Kidney epithelial cell (primary cell): ENCODE measurements at regions not wholly inside any gene's neighbourhood (a gene's known extent, or its start where the extent isn't known, plus 50 kb on each side); places are given as distances from the start of the nearest gene placed in this dataset.

ENCODE experiments used
- DNase-seq: peaks from one replicate; pipeline ENCODE4 v3.0.0-alpha.2; 2010; ENCODE audit warnings: low read depth
- H3K27me3 ChIP-seq: 2 replicates; pipeline ENCODE4 v1.6.0; 2011; ENCODE audit warnings: low read length; ENCODE audit not compliant: control insufficient read depth, insufficient read depth
- H3K36me3 ChIP-seq: 2 replicates; pipeline ENCODE4 v1.5.1; 2011; ENCODE audit warnings: low read length; ENCODE audit not compliant: control insufficient read depth, insufficient read depth
- H3K4me3 ChIP-seq: 2 replicates; pipeline ENCODE4 v1.5.1; 2011; ENCODE audit warnings: low read depth, mild to moderate bottlenecking, control low read depth, low read length
- CTCF ChIP-seq: IDR thresholded peaks from 2 replicates; pipeline ENCODE4 v1.5.1; 2011; ENCODE audit warnings: mild to moderate bottlenecking, moderate library complexity, low read length, control low read depth, inconsistent platforms; ENCODE audit not compliant: insufficient read depth, poor library complexity, severe bottlenecking

- no peak overlapping the region for H3K4me3 ChIP-seq
- DNase-seq, result no peak
- no peak for TF ChIP-seq CTCF
- H3K27me3 ChIP-seq, result no peaks in the 10 kb centered on the region
- no peaks in the 10 kb centered on the region for H3K36me3 ChIP-seq
Measured at GRCh38 chr3:3902161-3902560, 102.9 kb downstream of the LRRN1 start.

- Histone ChIP-seq H3K27me3 (no peaks in the 10 kb centered on the region), H3K4me3 (no peak overlapping the region), H3K36me3 (no peaks in the 10 kb centered on the region)
- TF ChIP-seq CTCF, result no peak
- no peak for DNase-seq
Measured at GRCh38 chr3:3906171-3906570, 106.9 kb downstream of the LRRN1 start.

GRCh38 chr3:3907023-3907422, 107.8 kb downstream of the LRRN1 start:
- H3K4me3 ChIP-seq, result no peak overlapping the region
- TF ChIP-seq CTCF, result no peak
- DNase-seq, result no peak
- no peaks in the 10 kb centered on the region for H3K27me3 ChIP-seq
- no peaks in the 10 kb centered on the region for H3K36me3 ChIP-seq

GRCh38 chr3:3918763-3919162, 119.5 kb downstream of the LRRN1 start:
- DNase-seq, result no peak
- TF ChIP-seq CTCF, result no peak
- Histone ChIP-seq H3K27me3 (no peaks in the 10 kb centered on the region), H3K4me3 (no peak overlapping the region), H3K36me3 (no peaks in the 10 kb centered on the region)

- Histone ChIP-seq H3K4me3 (no peak overlapping the region), H3K27me3 (no peaks in the 10 kb centered on the region), H3K36me3 (no peaks in the 10 kb centered on the region)
- no peak for TF ChIP-seq CTCF
- DNase-seq, result no peak
Measured at GRCh38 chr3:3919316-3919715, 120.1 kb downstream of the LRRN1 start.

- TF ChIP-seq CTCF, result no peak
- H3K36me3 ChIP-seq, result no peaks in the 10 kb centered on the region
- no peak overlapping the region for H3K4me3 ChIP-seq
- no peaks in the 10 kb centered on the region for H3K27me3 ChIP-seq
- no peak for DNase-seq
Measured at GRCh38 chr3:3923619-3924018, 124.4 kb downstream of the LRRN1 start.
